IPS-18c (cell line): ENCODE measurements at regions not wholly inside any gene's neighbourhood (a gene's known extent, or its start where the extent isn't known, plus 50 kb on each side); places are given as distances from the start of the nearest gene placed in this dataset.
"Not testable (repeated sequence)": the region's sequence is repeated elsewhere in the genome, so short reads cannot be mapped to it uniquely, and the experiment has no call there.

ENCODE experiments used
- H3K4me3 ChIP-seq: 2 replicates; pipeline ENCODE4 v1.7.0; 2013; ENCODE audit warnings: low read depth, mild to moderate bottlenecking, low read length, moderate library complexity; ENCODE audit not compliant: insufficient read depth
- H3K9me3 ChIP-seq: one replicate; pipeline ENCODE4 v1.6.1; 2013; ENCODE audit warnings: mild to moderate bottlenecking, low read length, moderate library complexity; ENCODE audit not compliant: control insufficient read depth, insufficient read depth

- not testable (repeated sequence) for H3K4me3 ChIP-seq, H3K9me3 ChIP-seq
These were observed 115.5 kb upstream of the FAM20C start for GRCh38 chr7:76829-77395.

- H3K4me3 ChIP-seq, H3K9me3 ChIP-seq: not testable (repeated sequence)
These were observed 113.5 kb upstream of the FAM20C start for GRCh38 chr7:78862-79261.

- not testable (repeated sequence) for H3K4me3 ChIP-seq, H3K9me3 ChIP-seq
These were observed 112.8 kb upstream of the FAM20C start for GRCh38 chr7:79400-80055.

GRCh38 chr7:80259-81067, 111.9 kb upstream of the FAM20C start:
- Histone ChIP-seq H3K9me3 (no peaks in the 10 kb centered on the region), H3K4me3 (no peak overlapping the region)

GRCh38 chr7:81068-81925, 111.1 kb upstream of the FAM20C start:
- Histone ChIP-seq H3K9me3 (no peaks in the 10 kb centered on the region), H3K4me3 (no peak overlapping the region)

- Histone ChIP-seq H3K4me3 (no peak overlapping the region), H3K9me3 (no peaks in the 10 kb centered on the region)
These were observed 110.2 kb upstream of the FAM20C start for GRCh38 chr7:81926-82756.

- Histone ChIP-seq H3K4me3 (no peak overlapping the region), H3K9me3 (no peaks in the 10 kb centered on the region)
These were observed 109.6 kb upstream of the FAM20C start for GRCh38 chr7:82757-83155.

GRCh38 chr7:83441-83840, 108.9 kb upstream of the FAM20C start:
- H3K4me3 ChIP-seq, result no peak overlapping the region

GRCh38 chr7:83861-84632, 108.3 kb upstream of the FAM20C start:
- Histone ChIP-seq H3K9me3 (no peaks in the 10 kb centered on the region), H3K4me3 (no peak overlapping the region)

More at GRCh38 chr7:83441-83840, 108.9 kb upstream of the FAM20C start:
- H3K9me3 ChIP-seq, result no peaks in the 10 kb centered on the region

- H3K4me3 ChIP-seq, result no peak overlapping the region
- H3K9me3 ChIP-seq, result no peaks in the 10 kb centered on the region
These were observed 107.7 kb upstream of the FAM20C start for GRCh38 chr7:84633-85020.

GRCh38 chr7:85074-85882, 107.1 kb upstream of the FAM20C start:
- Histone ChIP-seq H3K4me3 (no peak overlapping the region), H3K9me3 (no peaks in the 10 kb centered on the region)

- Histone ChIP-seq H3K4me3 (no peak overlapping the region), H3K9me3 (no peaks in the 10 kb centered on the region)
These were observed 106.4 kb upstream of the FAM20C start for GRCh38 chr7:85883-86515.

- Histone ChIP-seq H3K9me3 (no peaks in the 10 kb centered on the region), H3K4me3 (no peak overlapping the region)
These were observed 105.7 kb upstream of the FAM20C start for GRCh38 chr7:86629-87028.

- Histone ChIP-seq H3K4me3 (no peak overlapping the region), H3K9me3 (no peaks in the 10 kb centered on the region)
These were observed 105.3 kb upstream of the FAM20C start for GRCh38 chr7:87047-87446.

GRCh38 chr7:87671-88070, 104.7 kb upstream of the FAM20C start:
- no peak overlapping the region for H3K4me3 ChIP-seq
- H3K9me3 ChIP-seq, result no peaks in the 10 kb centered on the region
